ENCODE measurements at regions not wholly inside any gene's neighbourhood (a gene's known extent, or its start where the extent isn't known, plus 50 kb on each side); places are given as distances from the start of the nearest gene placed in this dataset.

DNA sequence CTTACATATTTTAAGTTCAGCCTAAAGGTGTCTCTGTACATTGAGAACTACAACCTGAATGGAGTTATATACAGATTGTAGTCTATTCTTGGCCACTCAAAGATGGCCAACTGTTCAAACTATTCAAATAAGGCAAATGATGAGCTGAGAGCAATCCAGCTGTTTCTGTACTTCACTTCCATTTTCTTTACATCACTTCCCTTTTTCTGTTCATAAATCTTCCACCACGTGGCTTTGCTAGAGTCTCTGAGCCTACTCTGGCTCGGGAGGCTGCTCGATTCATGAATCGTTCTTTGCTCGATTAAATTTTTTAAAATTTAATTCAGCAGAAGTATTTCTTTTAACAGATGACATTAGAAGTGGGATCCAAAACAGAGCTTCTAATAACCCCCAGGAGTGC, 879.7 kb downstream of the GALC start:
- TF ChIP-seq CTCF (IDR thresholded peaks at IDR 0.05; ENCODE audit: borderline replicate concordance, extremely low read depth, low read length, poor library complexity, severe bottlenecking), result no peak
- no peak for TF ChIP-seq EZH2 (IDR thresholded peaks at IDR 0.05; ENCODE audit: borderline replicate concordance, low read depth, low read length, severe bottlenecking)
